HG03095 (cell line): ENCODE measurements at regions not wholly inside any gene's neighbourhood (a gene's known extent, or its start where the extent isn't known, plus 50 kb on each side); places are given as distances from the start of the nearest gene placed in this dataset.
"Not testable (repeated sequence)": the region's sequence is repeated elsewhere in the genome, so short reads cannot be mapped to it uniquely, and the experiment has no call there.

Source experiments
- ATAC-seq: cut with Tn5 transposase; IDR thresholded peaks from one replicate; pipeline ENCODE4 v1.9.1; 2021; ENCODE audit warnings: moderate library complexity; ENCODE audit not compliant: unreplicated experiment

- no peak for ATAC-seq
Measured at GRCh38 chr3:110504901-110505300, 566.7 kb upstream of the NECTIN3 start.

- ATAC-seq: no peak
Measured at GRCh38 chr3:110506890-110507289, 564.7 kb upstream of the NECTIN3 start.

GRCh38 chr3:110507570-110507969, 564.0 kb upstream of the NECTIN3 start:
- not testable (repeated sequence) for ATAC-seq

GRCh38 chr3:110512961-110513360, 558.7 kb upstream of the NECTIN3 start:
- no peak for ATAC-seq

GRCh38 chr3:110518031-110518430, 553.6 kb upstream of the NECTIN3 start:
- no peak for ATAC-seq

GRCh38 chr3:110519071-110519470, 552.5 kb upstream of the NECTIN3 start:
- ATAC-seq: no peak

- ATAC-seq: no peak
Measured at GRCh38 chr3:110521019-110521418, 550.6 kb upstream of the NECTIN3 start.

- not testable (repeated sequence) for ATAC-seq
Measured at GRCh38 chr3:110525558-110526064, 546.0 kb upstream of the NECTIN3 start.

- no peak for ATAC-seq
Measured at GRCh38 chr3:110526777-110527727, 544.6 kb upstream of the NECTIN3 start.

GRCh38 chr3:110528305-110529121, 543.1 kb upstream of the NECTIN3 start:
- ATAC-seq: no peak

- ATAC-seq: no peak
Measured at GRCh38 chr3:110530902-110531301, 540.7 kb upstream of the NECTIN3 start.

GRCh38 chr3:110533089-110533488, 538.5 kb upstream of the NECTIN3 start:
- ATAC-seq: no peak

- ATAC-seq: no peak
Measured at GRCh38 chr3:110542552-110543150, 529.0 kb upstream of the NECTIN3 start.

- no peak for ATAC-seq
Measured at GRCh38 chr3:110544730-110545129, 526.9 kb upstream of the NECTIN3 start.

- ATAC-seq: no peak
Measured at GRCh38 chr3:110550511-110550910, 521.1 kb upstream of the NECTIN3 start.

GRCh38 chr3:110562621-110563020, 509.0 kb upstream of the NECTIN3 start:
- ATAC-seq: no peak

- no peak for ATAC-seq
Measured at GRCh38 chr3:110564674-110565073, 506.9 kb upstream of the NECTIN3 start.

- ATAC-seq: no peak
Measured at GRCh38 chr3:110567029-110567428, 504.6 kb upstream of the NECTIN3 start.

- no peak for ATAC-seq
Measured at GRCh38 chr3:110568246-110568645, 503.4 kb upstream of the NECTIN3 start.

GRCh38 chr3:110569073-110569472, 502.5 kb upstream of the NECTIN3 start:
- peak; percentile 71 for ATAC-seq

- ATAC-seq: no peak
Measured at GRCh38 chr3:110575702-110576101, 495.9 kb upstream of the NECTIN3 start.
